HG03196 (cell line): ENCODE measurements at regions not wholly inside any gene's neighbourhood (a gene's known extent, or its start where the extent isn't known, plus 50 kb on each side); places are given as distances from the start of the nearest gene placed in this dataset.

Source experiments
- ATAC-seq: cut with Tn5 transposase; IDR thresholded peaks from one replicate; pipeline ENCODE4 v1.9.1; 2021; ENCODE audit not compliant: unreplicated experiment

GRCh38 chr4:186930024-186930423 lies 206.4 kb upstream of the FAT1 start:
- no peak for ATAC-seq

DNA sequence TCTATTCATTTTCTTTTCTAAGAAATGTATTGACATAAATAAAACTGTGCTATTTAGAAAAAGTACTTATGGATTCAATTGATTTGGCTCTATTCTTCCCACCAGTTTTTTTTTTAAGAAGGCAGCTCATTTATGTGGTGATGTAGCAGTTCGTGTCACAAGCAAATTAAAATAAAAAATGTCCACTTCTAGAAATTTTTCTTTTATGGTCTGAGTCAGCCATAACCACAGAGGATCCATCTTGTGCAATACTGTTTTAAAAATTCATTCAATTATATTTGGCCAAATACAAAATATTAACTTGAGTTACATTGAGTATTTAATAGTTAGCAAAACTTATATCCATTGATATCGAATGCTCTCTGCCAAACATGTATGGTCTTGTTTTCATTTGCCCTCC lies 207.9 kb upstream of the FAT1 start:
- ATAC-seq: no peak

DNA sequence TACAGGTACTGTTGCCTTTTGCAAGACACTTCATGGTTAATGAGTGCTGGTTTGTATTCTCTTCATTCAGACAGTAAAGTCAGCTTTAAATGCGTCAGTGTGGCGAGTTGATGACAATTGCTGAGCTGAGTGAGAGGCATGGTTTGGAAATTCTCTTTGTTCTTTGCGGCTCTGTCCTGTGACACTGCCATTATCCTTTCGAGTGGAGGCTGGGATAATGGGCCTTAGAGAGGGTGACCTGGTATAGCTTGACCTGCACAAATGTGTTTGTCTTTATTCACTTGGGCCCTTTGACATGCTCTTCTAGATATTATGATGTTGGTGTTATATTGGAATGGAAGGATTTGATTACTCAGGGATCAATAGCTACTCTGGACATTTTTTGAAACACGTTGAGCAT lies 208.5 kb upstream of the FAT1 start:
- no peak for ATAC-seq

DNA sequence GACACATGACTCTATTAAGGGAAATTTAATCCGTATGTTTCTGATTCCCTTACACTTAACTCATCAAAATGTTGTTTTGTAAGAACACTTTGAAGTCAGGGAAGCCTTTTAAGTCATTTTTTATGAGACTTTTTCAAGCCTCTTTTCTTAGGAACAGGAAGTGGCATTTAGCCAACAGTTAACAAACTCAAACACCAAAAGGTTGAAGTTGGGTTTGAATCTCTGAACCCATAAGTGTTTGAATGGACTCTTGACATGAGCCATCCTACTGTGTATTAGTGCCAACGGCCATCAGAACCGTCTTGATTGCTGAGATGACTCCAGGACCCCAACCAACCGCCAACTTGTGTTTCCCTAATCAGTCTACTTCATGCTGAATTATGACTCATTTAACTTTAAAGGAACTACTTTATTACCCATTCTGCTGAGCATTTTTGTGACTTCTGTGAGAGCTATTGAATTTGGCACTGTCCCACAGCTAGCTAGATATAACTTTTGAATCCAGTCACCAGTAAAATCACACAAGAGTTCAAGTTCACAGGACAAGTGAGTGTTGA lies 209.1 kb upstream of the FAT1 start:
- ATAC-seq: no peak

- ATAC-seq: no peak
These were observed 210.6 kb upstream of the FAT1 start for GRCh38 chr4:186934244-186934643.

DNA sequence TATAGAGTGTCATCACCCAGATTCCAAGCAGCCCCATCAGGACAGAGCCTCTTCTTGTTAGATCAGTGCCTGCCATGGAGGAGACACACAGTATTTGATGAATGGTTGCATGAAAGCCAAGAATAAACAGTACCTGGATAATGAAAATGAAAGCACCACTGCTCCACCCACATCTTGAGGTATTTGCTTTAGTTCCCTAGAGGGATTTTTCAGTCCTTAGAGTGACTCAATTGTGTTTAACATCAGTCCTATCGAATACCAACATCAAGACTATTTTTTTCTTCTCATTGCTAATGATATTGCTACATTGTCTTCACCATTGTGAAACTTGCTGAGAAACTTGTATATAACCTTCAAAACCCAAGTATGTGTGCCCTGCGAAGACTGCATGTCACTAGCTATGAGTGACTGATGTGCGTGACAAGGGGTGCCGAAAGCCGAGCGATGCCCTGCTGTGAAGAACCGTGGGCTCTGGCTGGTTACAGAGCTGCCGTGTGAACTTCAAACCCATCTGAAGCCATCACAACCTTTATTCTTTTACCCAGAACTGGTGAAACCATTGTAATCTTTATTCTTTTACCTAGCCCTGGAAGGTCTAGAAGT lies 211.3 kb upstream of the FAT1 start:
- ATAC-seq: no peak

DNA sequence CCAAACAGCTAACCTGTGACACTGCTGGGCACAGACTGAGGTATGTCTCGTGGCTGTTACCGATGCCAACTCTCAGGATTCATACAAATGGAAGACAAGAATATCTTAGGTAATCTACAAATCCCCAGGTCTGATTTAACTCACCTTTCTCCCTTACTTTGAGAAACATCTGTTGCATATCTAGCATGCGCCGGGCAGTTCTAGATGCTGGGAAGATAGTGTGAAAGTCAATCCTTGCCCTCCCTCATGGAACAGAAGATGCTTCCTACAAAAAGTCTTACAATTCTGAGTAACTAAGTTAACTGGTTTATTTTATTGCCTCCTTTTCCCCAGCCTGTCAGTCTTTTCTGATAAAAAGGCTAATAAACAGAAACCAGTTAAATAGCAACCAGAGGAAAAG lies 212.2 kb upstream of the FAT1 start:
- no peak for ATAC-seq

DNA sequence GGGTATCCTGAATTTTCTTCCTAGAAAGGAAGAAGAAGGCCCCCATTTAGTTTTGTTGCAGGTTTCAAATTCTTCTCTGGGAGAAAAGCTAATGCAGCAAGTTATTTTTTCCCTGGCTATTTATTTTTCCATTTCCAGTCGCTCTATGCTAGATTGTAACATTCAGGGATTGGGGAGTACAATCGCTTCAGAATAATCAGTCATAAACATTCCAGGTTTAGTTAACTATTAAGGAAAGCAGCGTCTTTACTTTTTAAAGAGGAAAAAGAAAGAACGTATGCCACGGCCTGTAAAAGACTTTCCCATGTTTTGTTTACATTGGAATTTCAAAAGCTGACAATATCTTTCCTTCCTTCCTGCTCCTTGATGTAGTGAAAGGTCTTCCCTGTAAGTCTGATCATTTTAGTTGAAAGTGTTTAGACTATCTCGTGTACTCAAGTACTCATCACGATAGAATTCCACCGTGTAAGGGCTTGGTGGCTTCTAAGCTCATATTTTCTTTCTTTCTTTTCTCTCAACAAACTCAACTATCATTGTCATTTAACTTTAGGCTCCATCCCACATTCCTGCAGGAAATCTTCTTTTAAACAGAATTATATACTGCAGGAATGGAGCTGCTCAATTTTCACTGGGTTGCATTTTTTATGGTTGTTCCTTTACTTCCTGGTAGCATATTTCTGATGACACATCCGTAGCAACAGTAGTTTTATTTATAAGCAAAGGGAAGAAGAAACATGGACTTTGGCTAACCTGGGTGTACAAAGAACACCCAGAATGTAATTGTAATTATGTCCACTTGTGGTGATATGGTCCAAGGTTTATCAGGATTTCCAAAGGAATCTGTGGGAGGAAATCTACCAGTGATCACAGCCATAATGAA lies 213.1 kb upstream of the FAT1 start:
- no peak for ATAC-seq

- no peak for ATAC-seq
These were observed 215.6 kb upstream of the FAT1 start for GRCh38 chr4:186939226-186939625.

DNA sequence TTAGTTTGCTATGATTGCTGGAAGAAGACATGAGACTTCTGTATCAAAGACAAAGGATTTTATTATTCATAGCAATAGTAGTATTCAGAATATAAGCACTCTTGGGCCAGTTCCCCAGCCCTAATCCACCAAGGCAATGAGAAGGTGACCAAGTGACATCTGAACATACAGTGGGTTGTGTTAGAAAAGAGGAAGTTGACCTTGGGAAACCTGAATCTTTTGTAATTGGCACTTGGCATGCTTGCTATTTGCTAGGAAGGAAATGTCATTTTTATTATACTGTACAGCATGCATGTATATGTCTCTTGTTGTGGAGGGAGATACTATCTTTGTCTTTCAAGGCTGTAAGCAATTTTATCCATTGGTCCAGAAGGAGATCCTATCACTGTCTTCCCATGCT lies 216.1 kb upstream of the FAT1 start:
- ATAC-seq: no peak

DNA sequence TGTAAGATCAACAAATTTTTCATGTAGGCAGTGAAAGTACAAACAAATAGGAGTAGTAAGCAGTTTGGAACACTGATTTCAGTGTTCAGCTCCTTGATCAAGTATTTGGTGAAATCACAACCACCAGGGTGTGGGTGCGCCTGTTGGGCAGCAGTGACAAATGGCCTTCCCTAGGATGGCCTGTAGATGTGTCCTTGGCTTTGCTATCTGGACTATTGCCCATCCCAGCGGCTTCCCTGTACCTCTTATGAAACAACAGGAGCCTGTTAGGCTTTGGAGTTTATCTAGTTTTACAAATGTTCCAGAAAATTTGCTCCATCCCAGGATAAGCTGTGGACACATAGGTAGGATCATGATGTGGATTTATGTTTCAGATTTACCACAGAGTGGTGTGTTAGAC lies 216.8 kb upstream of the FAT1 start:
- no peak for ATAC-seq

GRCh38 chr4:186942758-186943377 lies 219.2 kb upstream of the FAT1 start:
- no peak for ATAC-seq

- no peak for ATAC-seq
These were observed 219.8 kb upstream of the FAT1 start for GRCh38 chr4:186943411-186943810.

DNA sequence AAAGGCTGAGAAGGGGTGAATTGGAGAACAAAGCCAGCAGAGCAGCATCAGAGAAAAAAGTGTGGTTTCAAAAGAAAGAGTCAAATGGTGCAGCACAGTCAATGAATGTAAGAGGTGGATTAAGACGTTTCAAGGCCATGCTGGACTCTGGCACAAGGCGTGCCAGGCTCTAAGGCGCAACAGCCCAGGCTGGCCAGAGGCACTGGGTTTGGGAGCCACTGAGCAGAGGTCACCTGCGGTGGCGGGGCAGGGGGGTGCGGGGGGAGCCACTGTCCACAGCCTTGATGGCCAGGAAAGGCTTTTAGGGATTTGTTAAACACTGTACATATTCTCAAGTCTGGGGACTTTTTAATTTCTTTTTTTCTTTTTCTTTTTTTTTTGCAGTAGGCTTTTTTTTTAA lies 222.5 kb upstream of the FAT1 start:
- no peak for ATAC-seq

- no peak for ATAC-seq
These were observed 223.1 kb upstream of the FAT1 start for GRCh38 chr4:186946682-186947294.

DNA sequence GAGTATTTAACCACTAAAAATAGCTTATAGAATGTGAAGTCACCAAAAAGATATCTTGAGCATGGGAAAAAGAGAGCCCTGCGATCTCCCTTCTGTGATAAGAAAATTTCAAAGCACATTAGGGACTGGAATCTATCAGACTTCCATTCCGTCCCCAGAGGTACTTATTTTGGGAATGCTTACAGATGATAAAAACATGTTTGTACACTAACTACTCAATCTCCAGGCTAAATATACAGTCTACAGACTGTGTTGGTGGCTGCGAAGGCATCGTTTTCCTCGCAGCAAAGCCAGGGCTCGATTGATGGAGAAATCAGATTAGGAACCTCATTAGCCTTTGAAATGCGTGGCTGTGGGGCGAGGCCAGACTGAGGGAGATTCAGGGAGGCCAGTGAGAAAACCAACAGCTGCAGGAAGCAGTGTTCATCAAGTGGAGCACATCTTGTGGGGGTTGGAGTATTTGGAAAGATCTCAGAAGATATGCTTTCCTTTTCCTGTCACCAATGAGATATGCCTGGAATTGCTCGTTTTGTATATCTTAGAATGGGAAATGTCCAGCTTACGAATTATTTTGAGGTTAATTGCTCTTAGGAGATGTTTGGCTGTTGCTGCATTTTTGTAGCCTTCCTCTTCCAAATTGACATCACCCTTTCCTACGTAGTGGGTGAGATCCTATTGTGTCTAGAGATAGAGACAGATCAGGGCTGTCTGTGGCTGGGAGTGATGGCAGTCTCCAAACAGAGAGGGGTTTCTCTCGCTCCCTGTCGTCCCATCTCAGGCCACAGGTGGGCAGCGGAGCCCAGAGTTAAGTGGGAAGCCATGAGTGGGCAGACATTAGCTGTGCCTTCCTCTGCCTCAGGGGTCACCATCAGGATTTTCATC lies 224.9 kb upstream of the FAT1 start:
- no peak for ATAC-seq

DNA sequence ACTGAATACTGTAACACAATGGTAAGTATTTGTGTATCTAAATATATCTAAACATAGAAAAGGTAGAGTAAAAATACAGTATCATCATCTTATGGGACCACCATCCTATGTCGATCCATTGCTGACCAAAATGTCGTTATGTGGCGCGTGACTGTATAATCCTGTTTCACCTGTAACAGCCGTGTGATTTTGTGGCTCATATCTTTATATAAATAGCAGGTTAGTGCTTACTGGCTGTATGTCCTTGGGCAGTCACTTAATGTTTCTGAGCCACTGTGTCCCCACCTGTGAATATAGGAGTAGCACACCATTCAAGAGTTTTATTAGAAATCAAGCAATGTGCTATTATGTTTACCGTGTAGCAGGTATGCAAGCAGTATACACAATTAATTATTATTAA lies 226.2 kb upstream of the FAT1 start:
- no peak for ATAC-seq

DNA sequence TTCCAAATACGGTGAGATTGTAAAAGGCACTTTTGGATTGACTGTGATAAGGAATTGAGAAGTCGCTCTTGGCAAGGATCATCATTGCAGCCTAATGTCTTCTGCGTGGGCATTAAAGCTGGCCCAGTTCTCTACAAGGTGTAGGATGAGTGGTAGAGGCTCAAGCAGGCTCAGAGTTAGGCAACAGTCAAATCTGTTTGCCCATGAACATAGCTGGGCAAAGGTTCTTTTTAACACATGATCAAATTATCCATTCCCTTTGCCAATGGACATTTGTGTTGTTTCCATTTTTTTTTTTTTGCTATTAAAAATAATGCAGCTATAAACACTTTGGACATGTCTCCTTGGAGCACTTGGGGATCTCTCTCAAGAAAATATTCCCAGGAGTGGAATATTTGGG lies 229.1 kb upstream of the FAT1 start:
- ATAC-seq: no peak

GRCh38 chr4:186953599-186954260 lies 230.1 kb upstream of the FAT1 start:
- no peak for ATAC-seq

DNA sequence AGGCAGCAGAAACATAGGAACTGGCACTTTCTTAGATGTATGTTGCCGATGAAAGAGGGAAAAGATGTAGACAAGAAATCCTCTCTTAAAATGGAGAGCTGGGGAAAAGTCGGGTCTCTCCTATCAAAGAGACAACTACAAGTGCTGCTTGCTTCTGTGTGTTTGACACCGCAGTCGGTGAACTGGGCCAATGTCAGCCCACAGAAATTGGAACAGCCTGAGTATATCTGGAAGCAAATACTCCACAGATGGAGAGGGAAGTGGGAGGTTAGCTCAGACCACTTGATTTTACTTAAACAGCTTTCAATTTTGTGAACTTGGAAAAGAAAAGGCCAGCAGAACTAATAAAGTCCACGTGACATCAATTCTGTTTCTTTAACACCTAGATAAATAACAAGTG lies 230.9 kb upstream of the FAT1 start:
- no peak for ATAC-seq
